ENCODE measurements at regions not wholly inside any gene's neighbourhood (a gene's known extent, or its start where the extent isn't known, plus 50 kb on each side); places are given as distances from the start of the nearest gene placed in this dataset.

DNA sequence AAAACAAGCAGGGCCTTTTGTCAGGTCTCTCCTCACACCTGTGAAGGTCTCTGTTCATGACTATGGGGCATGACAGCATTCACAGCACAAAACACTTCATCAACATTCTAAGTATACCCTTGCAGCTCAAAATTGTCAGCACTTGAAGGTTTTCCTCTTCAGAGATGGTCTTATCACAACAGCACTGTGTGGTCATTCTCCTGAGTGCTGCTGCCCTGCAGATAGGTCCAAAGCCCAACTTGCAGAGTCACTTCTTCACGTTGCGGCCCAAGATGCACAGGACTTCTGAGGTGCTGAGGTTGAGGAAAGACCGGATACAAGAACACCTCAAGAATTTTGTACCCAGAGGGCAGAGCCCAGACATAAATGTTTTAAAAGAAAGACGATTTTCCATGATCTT, 574.5 kb downstream of the UQCRFS1 start:
- Mint-ChIP-seq H3K4me1 (no peaks in the 10 kb centered on the region), H3K4me3 (no peak overlapping the region), H3K27ac (no peak overlapping the region), H3K27me3 (no peaks in the 10 kb centered on the region), H3K36me3 (ENCODE audit: low read depth) (no peaks in the 10 kb centered on the region), H3K9me3 (peaks cover 10% of the 10 kb centered on the region)
- TF ChIP-seq, protein P1, sequence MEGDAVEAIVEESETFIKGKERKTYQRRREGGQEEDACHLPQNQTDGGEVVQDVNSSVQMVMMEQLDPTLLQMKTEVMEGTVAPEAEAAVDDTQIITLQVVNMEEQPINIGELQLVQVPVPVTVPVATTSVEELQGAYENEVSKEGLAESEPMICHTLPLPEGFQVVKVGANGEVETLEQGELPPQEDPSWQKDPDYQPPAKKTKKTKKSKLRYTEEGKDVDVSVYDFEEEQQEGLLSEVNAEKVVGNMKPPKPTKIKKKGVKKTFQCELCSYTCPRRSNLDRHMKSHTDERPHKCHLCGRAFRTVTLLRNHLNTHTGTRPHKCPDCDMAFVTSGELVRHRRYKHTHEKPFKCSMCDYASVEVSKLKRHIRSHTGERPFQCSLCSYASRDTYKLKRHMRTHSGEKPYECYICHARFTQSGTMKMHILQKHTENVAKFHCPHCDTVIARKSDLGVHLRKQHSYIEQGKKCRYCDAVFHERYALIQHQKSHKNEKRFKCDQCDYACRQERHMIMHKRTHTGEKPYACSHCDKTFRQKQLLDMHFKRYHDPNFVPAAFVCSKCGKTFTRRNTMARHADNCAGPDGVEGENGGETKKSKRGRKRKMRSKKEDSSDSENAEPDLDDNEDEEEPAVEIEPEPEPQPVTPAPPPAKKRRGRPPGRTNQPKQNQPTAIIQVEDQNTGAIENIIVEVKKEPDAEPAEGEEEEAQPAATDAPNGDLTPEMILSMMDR (IDR thresholded peaks at IDR 0.05), result no peak
- ChIA-PET POLR2A (no interaction called here), CTCF (no interaction called here)
- ATAC-seq (ENCODE audit: low read depth), result no peak
- intact Hi-C loops (cut with micrococcal nuclease), result no loop called here
- no peak for DNase-seq

DNA sequence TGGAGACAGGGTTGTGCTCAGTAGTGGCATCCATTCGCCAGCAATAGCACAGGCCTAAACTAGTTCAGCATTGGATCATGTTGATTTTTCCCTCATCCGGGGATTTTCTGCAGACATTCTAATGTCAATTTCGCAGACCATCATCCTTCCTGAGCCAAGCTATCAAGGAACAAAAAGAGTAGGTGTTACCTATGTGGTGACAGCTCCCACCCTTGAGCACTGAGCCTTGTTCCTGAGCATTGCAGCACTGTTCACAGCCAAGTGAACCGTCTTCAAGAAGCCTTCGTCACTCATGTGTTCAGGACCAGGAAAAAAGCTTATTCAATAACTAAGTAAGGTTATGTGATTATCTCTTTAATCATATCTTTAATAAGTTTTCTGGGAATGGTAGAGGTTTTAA, 576.2 kb downstream of the UQCRFS1 start:
- Mint-ChIP-seq H3K9me3 (peaks cover 10% of the 10 kb centered on the region), H3K4me3 (no peak overlapping the region), H3K27me3 (no peaks in the 10 kb centered on the region), H3K4me1 (peaks cover 4% of the 10 kb centered on the region), H3K27ac (no peak overlapping the region), H3K36me3 (ENCODE audit: low read depth) (no peaks in the 10 kb centered on the region)
- DNase-seq (no peak), ATAC-seq (ENCODE audit: low read depth) (no peak)
- ChIA-PET CTCF (no interaction called here), POLR2A (interaction anchor here (0.6 kb wide), 1 partner anchor 182 kb away, joined by 3 read pairs; no protein-coding TSS in a partner anchor)
- intact Hi-C loops (cut with micrococcal nuclease), result no loop called here
- TF ChIP-seq, protein P1 (IDR thresholded peaks at IDR 0.05), result no peak

DNA sequence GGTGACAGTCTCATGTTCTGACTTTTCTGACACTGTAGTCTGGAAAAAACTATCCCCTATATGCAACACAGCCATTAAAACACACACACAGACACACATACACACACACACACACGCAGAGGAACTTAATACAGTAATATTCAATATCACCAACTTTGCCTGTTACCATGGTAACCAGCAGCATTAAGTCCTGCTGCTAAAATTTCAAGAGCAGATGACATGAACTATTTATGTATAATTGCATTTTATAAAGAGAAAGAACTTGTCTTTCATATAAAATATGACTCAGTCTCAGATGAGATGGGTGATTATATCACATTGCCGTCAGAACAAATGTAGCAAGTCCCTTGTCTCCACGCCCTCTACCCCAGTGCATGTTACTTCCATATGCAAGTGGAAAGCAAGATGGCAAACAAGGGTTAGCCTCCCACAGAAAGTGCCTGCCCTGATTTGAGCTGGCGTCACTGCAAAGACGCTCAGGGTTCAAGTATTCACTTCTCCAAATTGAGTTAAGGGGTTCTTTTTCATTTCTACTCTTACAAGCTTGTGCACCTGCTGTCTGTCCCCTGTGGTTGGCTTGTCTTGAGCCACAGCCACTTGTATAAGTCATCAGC, 576.8 kb downstream of the UQCRFS1 start:
- TF ChIP-seq, protein P1 (IDR thresholded peaks at IDR 0.05), result no peak

DNA sequence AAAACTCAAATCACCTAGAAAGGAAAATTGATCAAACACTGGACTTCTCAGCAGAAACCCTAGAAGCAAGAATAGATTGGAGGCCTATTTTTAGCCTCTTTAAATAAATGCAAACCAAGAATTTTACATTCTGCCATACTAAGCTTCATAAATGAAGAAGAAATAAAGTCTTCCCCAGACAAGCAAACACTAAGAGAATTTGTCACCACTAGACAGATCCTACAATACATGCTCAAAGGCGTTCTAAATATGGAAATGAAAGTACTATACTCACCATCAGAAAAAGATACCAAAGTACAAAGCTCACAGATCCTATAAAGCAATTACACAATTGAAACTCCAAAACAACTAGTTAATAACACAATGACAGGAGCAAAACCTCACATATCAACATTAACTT, 578.1 kb downstream of the UQCRFS1 start:
- CTCF ChIA-PET, result interaction anchor here (1.2 to 2.1 kb wide), 3 partner anchors 15 to 168 kb away, joined by 4 to 9 read pairs (median 5); no protein-coding TSS in a partner anchor
- intact Hi-C loops (cut with micrococcal nuclease), result no loop called here
- ATAC-seq (ENCODE audit: low read depth), result no peak
- Mint-ChIP-seq H3K36me3 (ENCODE audit: low read depth) (no peaks in the 10 kb centered on the region), H3K4me1 (peaks cover 4% of the 10 kb centered on the region), H3K27me3 (no peaks in the 10 kb centered on the region), H3K27ac (no peak overlapping the region), H3K9me3 (peaks cover 14% of the 10 kb centered on the region), H3K4me3 (no peak overlapping the region)
- TF ChIP-seq, protein P1 (IDR thresholded peaks at IDR 0.05), result no peak
- DNase-seq, result no peak
- POLR2A ChIA-PET, result no interaction called here

More for the DNA sequence above, 576.8 kb downstream of the UQCRFS1 start:
- POLR2A ChIA-PET, result no interaction called here
- no peak for ATAC-seq (ENCODE audit: low read depth)
- Mint-ChIP-seq H3K27me3 (no peaks in the 10 kb centered on the region), H3K4me3 (no peak overlapping the region), H3K9me3 (peaks cover 12% of the 10 kb centered on the region), H3K36me3 (ENCODE audit: low read depth) (no peaks in the 10 kb centered on the region), H3K27ac (no peak overlapping the region), H3K4me1 (peaks cover 4% of the 10 kb centered on the region)
- intact Hi-C loops (cut with micrococcal nuclease), result no loop called here
- no peak for DNase-seq
- CTCF ChIA-PET, result no interaction called here

DNA sequence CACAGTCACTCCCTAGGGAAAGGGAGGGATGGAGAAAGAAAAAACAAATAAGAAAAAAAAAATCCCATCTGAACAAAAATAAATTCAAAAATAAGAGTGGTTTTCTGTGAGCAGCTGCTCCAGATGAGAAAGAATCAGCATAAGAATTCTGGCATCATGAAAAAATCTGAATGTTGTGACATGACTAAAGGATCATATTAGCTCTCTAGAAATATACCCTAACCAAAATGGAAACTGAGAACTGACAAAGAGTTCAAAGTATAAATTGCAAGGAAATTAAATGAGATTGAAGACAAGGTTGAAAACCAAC, 579.0 kb downstream of the UQCRFS1 start:
- TF ChIP-seq, protein P1 (IDR thresholded peaks at IDR 0.05), result no peak
- Mint-ChIP-seq H3K27ac (no peak overlapping the region), H3K9me3 (peaks cover 16% of the 10 kb centered on the region), H3K4me1 (peaks cover 4% of the 10 kb centered on the region), H3K27me3 (no peaks in the 10 kb centered on the region), H3K36me3 (ENCODE audit: low read depth) (no peaks in the 10 kb centered on the region), H3K4me3 (no peak overlapping the region)
- POLR2A ChIA-PET, result interaction anchor here (1.5 kb wide), 1 partner anchor 165 kb away, joined by 3 read pairs; no protein-coding TSS in a partner anchor
- no peak for DNase-seq
- no peak for ATAC-seq (ENCODE audit: low read depth)
- CTCF ChIA-PET, result interaction anchor here (1.2 to 2.1 kb wide), 3 partner anchors 14 to 167 kb away, joined by 4 to 9 read pairs (median 5); no protein-coding TSS in a partner anchor
- intact Hi-C loops (cut with micrococcal nuclease), result no loop called here
